Trophoblast cell (in vitro differentiated cells and primary cell): ENCODE measurements at regions not wholly inside any gene's neighbourhood (a gene's known extent, or its start where the extent isn't known, plus 50 kb on each side); places are given as distances from the start of the nearest gene placed in this dataset.

Experiments
- DNase-seq, 2 donors: peaks; one replicate each; pipeline ENCODE4 v3.0.0-alpha.2; 2016
- H2AFZ ChIP-seq: 2 replicates; pipeline ENCODE4 v1.6.1; 2013; ENCODE audit warnings: low read length, moderate library complexity, mild to moderate bottlenecking; ENCODE audit not compliant: insufficient read depth, poor library complexity
- H2AK5ac ChIP-seq: 2 replicates; pipeline ENCODE4 v1.6.1; 2013; ENCODE audit warnings: mild to moderate bottlenecking, low read length
- H2BK120ac ChIP-seq: 2 replicates; pipeline ENCODE4 v1.6.1; 2013; ENCODE audit warnings: low read length, mild to moderate bottlenecking, moderate library complexity; ENCODE audit not compliant: insufficient read depth, poor library complexity
- H2BK12ac ChIP-seq: 2 replicates; pipeline ENCODE4 v1.6.1; 2013; ENCODE audit warnings: mild to moderate bottlenecking, low read length, moderate library complexity
- H2BK5ac ChIP-seq: 2 replicates; pipeline ENCODE4 v1.6.1; 2013; ENCODE audit warnings: low read length, low read depth, moderate library complexity, mild to moderate bottlenecking; ENCODE audit not compliant: poor library complexity
- H3K14ac ChIP-seq: 2 replicates; pipeline ENCODE4 v1.6.1; 2013; ENCODE audit warnings: mild to moderate bottlenecking, low read length
- H3K18ac ChIP-seq: 2 replicates; pipeline ENCODE4 v1.6.1; 2013; ENCODE audit warnings: mild to moderate bottlenecking, low read length
- H3K23ac ChIP-seq: 2 replicates; pipeline ENCODE4 v1.6.1; 2013; ENCODE audit warnings: low read length
- H3K27ac ChIP-seq: 2 replicates; pipeline ENCODE4 v1.5.1; 2013; ENCODE audit warnings: low read depth, mild to moderate bottlenecking, inconsistent platforms, low read length, moderate library complexity
- H3K27me3 ChIP-seq: 2 replicates; pipeline ENCODE4 v1.6.1; 2013; ENCODE audit warnings: inconsistent platforms, mild to moderate bottlenecking, low read length, moderate library complexity; ENCODE audit not compliant: insufficient read depth
- H3K36me3 ChIP-seq, 2 experiments: 1 replicate in 1 of 2; 2 replicates in 1 of 2; pipeline ENCODE4 v1.6.1; 2013; ENCODE audit warnings: low read length in 2 of 2, mild to moderate bottlenecking in 2 of 2, moderate library complexity in 1 of 2; ENCODE audit not compliant: insufficient read depth in 2 of 2, control insufficient read depth in 1 of 2
- H3K4ac ChIP-seq: 2 replicates; pipeline ENCODE4 v1.6.1; 2013; ENCODE audit warnings: low read depth, mild to moderate bottlenecking, low read length, moderate library complexity
- H3K4me1 ChIP-seq, 2 experiments: 1 replicate in 1 of 2; 2 replicates in 1 of 2; pipeline ENCODE4 v1.6.1; 2013; ENCODE audit warnings: low read length in 2 of 2, mild to moderate bottlenecking in 2 of 2, moderate library complexity in 1 of 2; ENCODE audit not compliant: insufficient read depth in 2 of 2, control insufficient read depth in 1 of 2
- H3K4me2 ChIP-seq: 2 replicates; pipeline ENCODE4 v1.6.1; 2013; ENCODE audit warnings: inconsistent platforms, mild to moderate bottlenecking, low read length, moderate library complexity
- H3K4me3 ChIP-seq: 2 replicates; pipeline ENCODE4 v1.5.1; 2013; ENCODE audit warnings: mild to moderate bottlenecking, low read depth, low read length, inconsistent platforms
- H3K79me1 ChIP-seq: one replicate; pipeline ENCODE4 v1.6.1; 2013; ENCODE audit warnings: low read length
- H3K79me2 ChIP-seq: 2 replicates; pipeline ENCODE4 v1.6.1; 2013; ENCODE audit warnings: low read length, mild to moderate bottlenecking; ENCODE audit not compliant: control insufficient read depth, insufficient read depth, poor library complexity
- H3K9ac ChIP-seq: 2 replicates; pipeline ENCODE4 v1.6.1; 2013; ENCODE audit warnings: mild to moderate bottlenecking, low read length
- H3K9me3 ChIP-seq: 2 replicates; pipeline ENCODE4 v1.6.1; 2013; ENCODE audit warnings: low read depth, mild to moderate bottlenecking, control low read depth, inconsistent platforms, low read length; ENCODE audit not compliant: insufficient read depth
- H4K12ac ChIP-seq: 2 replicates; pipeline ENCODE4 v1.6.1; 2013; ENCODE audit warnings: low read depth, mild to moderate bottlenecking, low read length, moderate library complexity
- H4K8ac ChIP-seq: 2 replicates; pipeline ENCODE4 v1.6.1; 2013; ENCODE audit warnings: low read depth, mild to moderate bottlenecking, low read length, moderate library complexity
- H4K91ac ChIP-seq: one replicate; pipeline ENCODE4 v1.6.1; 2013; ENCODE audit warnings: low read depth, mild to moderate bottlenecking, low read length, moderate library complexity
- WGBS: extraction: QIAGEN DNeasy Blood & Tissue Kit; methylation state at CpG from one replicate; pipeline ENCODE4 v1.1.7; 2013; ENCODE audit warnings: missing lambda C conversion rate; ENCODE audit not compliant: insufficient read length, insufficient coverage; ENCODE audit errors: extremely low coverage; 5-methylcytosine and 5-hydroxymethylcytosine counted together

DNA sequence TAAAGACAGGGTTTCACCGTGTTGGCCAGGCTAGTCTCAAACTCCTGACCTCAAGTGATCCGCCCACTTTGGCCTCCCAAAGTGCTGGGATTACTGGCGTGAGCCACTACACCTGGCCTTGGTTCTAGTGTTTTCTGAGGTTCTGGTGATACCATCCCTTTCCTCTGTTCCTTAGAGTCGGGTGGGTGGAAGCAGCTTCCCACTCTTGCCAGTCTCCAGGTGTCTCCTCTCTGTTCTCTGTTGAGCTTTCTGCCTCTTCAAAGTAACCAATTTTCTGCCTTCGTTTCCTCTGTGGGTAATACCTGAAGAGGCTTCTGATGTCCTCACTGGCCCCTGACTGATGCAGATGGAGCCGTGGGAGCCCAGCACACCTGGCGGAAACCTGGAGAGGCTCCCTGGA, 53.4 kb upstream of the LHX5 start:
- Histone ChIP-seq H3K4me1 (peaks cover 3 to 5% of the 10 kb centered on the region in 2 experiments), H2BK120ac (no peak overlapping the region), H3K9ac (no peak overlapping the region), H2BK12ac (no peak overlapping the region), H2BK5ac (no peak overlapping the region), H3K79me1 (no peaks in the 10 kb centered on the region), H3K27me3 (no peaks in the 10 kb centered on the region), H3K18ac (no peak overlapping the region), H3K4ac (no peak overlapping the region), H2AK5ac (no peak overlapping the region), H3K4me2 (no peak overlapping the region), H2AFZ (no peak overlapping the region), H3K36me3 (no peaks in the 10 kb centered on the region), H3K79me2 (no peaks in the 10 kb centered on the region), H3K14ac (no peak overlapping the region), H3K23ac (no peak overlapping the region), H4K91ac (no peak overlapping the region), H3K27ac (no peak overlapping the region), H4K12ac (no peak overlapping the region), H3K4me3 (no peak overlapping the region), H3K9me3 (no peaks in the 10 kb centered on the region), H4K8ac (no peak overlapping the region)
- no peak for DNase-seq
- WGBS = no CpG with 5 or more reads among the region's 7 CpGs

- Histone ChIP-seq H2BK12ac (no peak overlapping the region), H2AK5ac (no peak overlapping the region), H2BK120ac (no peak overlapping the region), H3K18ac (no peak overlapping the region), H3K9ac (no peak overlapping the region), H3K4ac (no peak overlapping the region), H3K36me3 (no peaks in the 10 kb centered on the region), H4K8ac (no peak overlapping the region), H3K4me3 (no peak overlapping the region), H3K79me1 (no peaks in the 10 kb centered on the region), H2AFZ (no peak overlapping the region), H2BK5ac (no peak overlapping the region), H3K79me2 (no peaks in the 10 kb centered on the region), H3K4me2 (no peak overlapping the region), H4K91ac (no peak overlapping the region), H3K27ac (no peak overlapping the region), H3K9me3 (no peaks in the 10 kb centered on the region), H3K14ac (no peak overlapping the region), H4K12ac (no peak overlapping the region), H3K27me3 (no peaks in the 10 kb centered on the region), H3K4me1 (peaks cover 3 to 5% of the 10 kb centered on the region in 2 experiments), H3K23ac (no peak overlapping the region)
- DNase-seq = no peak
- no CpG with 5 or more reads among the region's 5 CpGs for WGBS
Measured at GRCh38 chr12:113524495-113524894, 52.8 kb upstream of the LHX5 start.

GRCh38 chr12:113521708-113522107, 50.0 kb upstream of the LHX5 start:
- Histone ChIP-seq H4K8ac (no peak overlapping the region), H2BK5ac (no peak overlapping the region)
- no CpG with 5 or more reads among the region's 8 CpGs for WGBS

More at GRCh38 chr12:113521708-113522107, 50.0 kb upstream of the LHX5 start:
- no peak overlapping the region for H3K23ac ChIP-seq
- H2BK120ac ChIP-seq = no peak overlapping the region
- no peaks in the 10 kb centered on the region for H3K36me3 ChIP-seq
- H3K18ac ChIP-seq = no peak overlapping the region
- no peaks in the 10 kb centered on the region for H3K4me1 ChIP-seq
- peaks cover 6% of the 10 kb centered on the region for H3K9me3 ChIP-seq
- no peak overlapping the region for H3K14ac ChIP-seq
- no peak overlapping the region for H3K9ac ChIP-seq
- H3K79me1 ChIP-seq = no peaks in the 10 kb centered on the region
- no peak for DNase-seq
- peaks cover 6% of the 10 kb centered on the region for H3K27me3 ChIP-seq
- H2AK5ac ChIP-seq = no peak overlapping the region
- no peak overlapping the region for H3K4ac ChIP-seq
- H4K91ac ChIP-seq = no peak overlapping the region
- no peak overlapping the region for H2BK12ac ChIP-seq
- H2AFZ ChIP-seq = no peak overlapping the region
- H3K4me2 ChIP-seq = no peak overlapping the region
- H3K79me2 ChIP-seq = no peaks in the 10 kb centered on the region
- no peak overlapping the region for H3K4me3 ChIP-seq
- no peak overlapping the region for H3K27ac ChIP-seq
- no peak overlapping the region for H4K12ac ChIP-seq
